Naive thymus-derived CD4-positive, alpha-beta T cell (primary cell): ENCODE measurements at regions not wholly inside any gene's neighbourhood (a gene's known extent, or its start where the extent isn't known, plus 50 kb on each side); places are given as distances from the start of the nearest gene placed in this dataset.
A peak's percentile ranks its signal among the peaks of the same experiment; 100 is the strongest.
"Not testable (repeated sequence)": the region's sequence is repeated elsewhere in the genome, so short reads cannot be mapped to it uniquely, and the experiment has no call there.

Experiments
- ATAC-seq: fragments of 150-1000 bp; cut with Tn5 transposase; 2 replicates; pipeline ENCODE4 v1.10.0; 2021; ENCODE audit warnings: mild to moderate bottlenecking, moderate library complexity
- CTCF ChIA-PET: fragments of 350-600 bp; sonication (Branson Sonifier 250); formaldehyde crosslinking; loops from one replicate; lab custom pipeline; 2021; ENCODE audit warnings: antibody characterized with exemption; lab: Charles Lee
- POLR2A ChIA-PET: fragments of 350-600 bp; sonication (Branson Sonifier 250); formaldehyde crosslinking; loops from one replicate; lab custom pipeline; 2021; ENCODE audit warnings: antibody characterized with exemption, inconsistent platforms; lab: Charles Lee
- DNase-seq, 9 donors: peaks; one replicate each; pipeline versions ENCODE4 v3.0.0 to v3.0.0-alpha.2; 2020 to 2022; ENCODE audit warnings: mixed read lengths in 1 of 9
- H3K27ac ChIP-seq: one replicate; pipeline ENCODE4 v1.7.0; 2013; ENCODE audit warnings: mild to moderate bottlenecking, low read depth, low read length, moderate library complexity
- H3K27me3 ChIP-seq, 2 donors: one replicate each; pipeline ENCODE4 v1.7.0; 2013; ENCODE audit warnings: low read length in 2 of 2, mild to moderate bottlenecking in 2 of 2, moderate library complexity in 2 of 2; ENCODE audit not compliant: control insufficient read depth in 2 of 2, insufficient read depth in 2 of 2
- H3K36me3 ChIP-seq, 3 experiments: 1 replicate in 2 of 3; 2 replicates in 1 of 3; pipeline ENCODE4 v1.7.0; 2013; ENCODE audit warnings: low read length in 3 of 3, mild to moderate bottlenecking in 3 of 3, moderate library complexity in 1 of 3; ENCODE audit not compliant: insufficient read depth in 3 of 3, control insufficient read depth in 2 of 3
- H3K4me1 ChIP-seq, 2 donors: one replicate each; pipeline ENCODE4 v1.7.0; 2013; ENCODE audit warnings: low read length in 2 of 2, mild to moderate bottlenecking in 2 of 2, moderate library complexity in 1 of 2; ENCODE audit not compliant: control insufficient read depth in 2 of 2, insufficient read depth in 2 of 2
- H3K4me3 ChIP-seq: 2 replicates; pipeline ENCODE4 v1.7.0; 2013; ENCODE audit warnings: mild to moderate bottlenecking, low read length
- H3K9me3 ChIP-seq, 3 experiments: 1 replicate in 2 of 3; 2 replicates in 1 of 3; pipeline ENCODE4 v1.7.0; 2013; ENCODE audit warnings: low read length in 3 of 3; ENCODE audit not compliant: control insufficient read depth in 2 of 3
- H3K27ac Mint-ChIP-seq, 9 donors: one replicate each; pipeline ENCODE4 v1.8.0; 2020 to 2022; ENCODE audit warnings: mixed read lengths in 9 of 9, mild to moderate bottlenecking in 8 of 9, moderate library complexity in 5 of 9, inconsistent platforms in 2 of 9
- H3K27me3 Mint-ChIP-seq, 5 donors: one replicate each; pipeline ENCODE4 v1.8.0; 2021 to 2022; ENCODE audit warnings: mixed read lengths in 5 of 5, mild to moderate bottlenecking in 1 of 5
- H3K36me3 Mint-ChIP-seq, 5 donors: one replicate each; pipeline ENCODE4 v1.8.0; 2020 to 2022; ENCODE audit warnings: mixed read lengths in 5 of 5, mild to moderate bottlenecking in 3 of 5, inconsistent platforms in 1 of 5
- H3K4me1 Mint-ChIP-seq, 7 donors: one replicate each; pipeline ENCODE4 v1.8.0; 2020 to 2022; ENCODE audit warnings: mixed read lengths in 7 of 7, mild to moderate bottlenecking in 3 of 7, inconsistent platforms in 1 of 7
- H3K4me3 Mint-ChIP-seq, 10 donors: one replicate each; pipeline ENCODE4 v1.8.0; 2020 to 2022; ENCODE audit warnings: mild to moderate bottlenecking in 10 of 10, mixed read lengths in 10 of 10, moderate library complexity in 6 of 10, inconsistent platforms in 2 of 10
- H3K9me3 Mint-ChIP-seq, 11 donors: one replicate each; pipeline ENCODE4 v1.8.0; 2020 to 2022; ENCODE audit warnings: mixed read lengths in 11 of 11, mild to moderate bottlenecking in 4 of 11, inconsistent platforms in 1 of 11, moderate library complexity in 1 of 11
- intact Hi-C, 2 donors: fragments of 100-400 bp; cut with micrococcal nuclease; formaldehyde crosslinking; loops; one replicate each; pipeline ENCODE4 v1.15.1; 2023

DNA sequence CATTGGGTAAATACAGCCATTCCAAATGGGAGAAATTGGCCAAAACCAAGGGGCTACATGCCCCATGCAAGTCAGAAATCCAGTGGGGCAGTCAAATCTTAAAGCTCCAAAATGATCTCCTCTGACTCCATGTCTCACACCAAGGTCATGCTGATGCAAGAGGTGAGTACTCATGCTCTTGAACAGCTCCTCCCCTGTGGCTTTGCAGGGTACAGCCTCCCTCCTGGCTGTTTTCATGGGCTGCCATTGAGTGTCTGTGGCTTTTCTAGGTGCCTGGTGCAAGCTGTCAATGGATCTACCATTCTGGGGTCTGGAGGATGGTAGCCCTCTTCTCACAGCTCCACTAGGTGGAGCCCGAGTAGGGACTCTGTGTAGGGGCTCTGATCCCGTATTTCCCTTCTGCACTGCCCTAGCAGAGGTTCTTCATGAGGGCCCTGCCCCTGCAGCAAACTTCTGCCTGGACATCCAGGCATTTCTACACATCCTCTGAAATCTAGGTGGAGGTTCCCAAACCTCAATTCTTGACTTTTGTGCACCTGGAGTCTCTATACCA is 135.7 kb upstream of the TSHZ3 start:
- H3K36me3 ChIP-seq, H3K4me1 Mint-ChIP-seq, ATAC-seq, H3K27ac ChIP-seq, DNase-seq, intact Hi-C loops, H3K27me3 ChIP-seq, H3K9me3 ChIP-seq, H3K4me3 Mint-ChIP-seq, H3K4me1 ChIP-seq, H3K4me3 ChIP-seq, POLR2A ChIA-PET, CTCF ChIA-PET, H3K27ac Mint-ChIP-seq: not testable (repeated sequence)
- H3K9me3 Mint-ChIP-seq: peaks cover 4 to 52% (median 15%) of the 10 kb centered on the region in 11 donors
- H3K27me3 Mint-ChIP-seq: peaks cover 0 to 23% (median 5%) of the 10 kb centered on the region in 5 donors
- peaks cover 0 to 15% (median 1%) of the 10 kb centered on the region in 5 donors for H3K36me3 Mint-ChIP-seq

DNA sequence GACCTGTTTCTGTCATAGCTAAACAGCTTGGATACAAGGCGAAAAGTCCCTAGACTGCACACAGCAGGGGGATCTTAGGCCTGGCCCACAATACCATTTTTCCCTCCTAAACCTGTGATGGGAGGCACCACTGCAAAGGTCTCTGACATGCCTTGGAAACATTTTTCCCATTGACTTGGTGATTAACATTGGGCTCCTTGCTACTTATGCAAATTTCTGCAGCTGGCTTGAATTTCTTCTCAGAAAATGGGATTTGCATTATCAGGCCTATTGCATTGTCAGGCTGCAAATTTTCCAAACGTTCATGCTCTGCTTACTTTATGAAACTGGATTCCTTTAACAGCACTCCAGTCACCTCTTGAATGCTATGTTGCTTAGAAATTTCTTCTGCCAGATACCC is 136.2 kb upstream of the TSHZ3 start:
- POLR2A ChIA-PET: no interaction called here
- Histone ChIP-seq H3K4me3 (no peak overlapping the region), H3K4me1 (no peaks in the 10 kb centered on the region), H3K9me3 (no peaks in the 10 kb centered on the region), H3K27me3 (no peaks in the 10 kb centered on the region), H3K36me3 (no peaks in the 10 kb centered on the region), H3K27ac (no peak overlapping the region)
- intact Hi-C loops: no loop called here
- Mint-ChIP-seq H3K9me3 (peaks cover 4 to 52% (median 14%) of the 10 kb centered on the region in 11 donors), H3K27ac (no peak overlapping the region), H3K27me3 (peaks cover 0 to 19% (median under 1%) of the 10 kb centered on the region in 5 donors), H3K4me1 (no peaks in the 10 kb centered on the region), H3K4me3 (no peak overlapping the region), H3K36me3 (peaks cover 0 to 15% (median 1%) of the 10 kb centered on the region in 5 donors)
- DNase-seq (no peak), ATAC-seq (no peak)
- CTCF ChIA-PET: no interaction called here

DNA sequence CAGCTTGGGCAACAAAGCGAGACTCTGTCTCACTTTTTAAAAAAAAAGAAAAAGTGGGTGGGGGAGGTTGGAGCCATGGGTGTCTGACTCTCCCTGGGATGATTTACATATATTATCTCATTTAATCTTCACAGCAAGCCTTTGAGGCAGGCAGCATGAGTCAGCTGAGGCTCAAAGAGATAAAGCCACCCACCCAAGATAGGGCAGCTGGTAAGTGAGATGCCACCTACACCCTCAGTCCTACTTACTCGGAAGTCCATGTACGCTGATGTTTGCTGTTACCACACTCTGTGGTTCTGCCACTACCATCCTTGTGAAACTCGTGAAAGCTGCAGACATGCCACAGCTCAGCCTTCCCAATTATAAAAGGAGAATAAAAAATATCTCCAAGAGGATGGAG is 142.0 kb upstream of the TSHZ3 start:
- ChIA-PET CTCF (no interaction called here), POLR2A (no interaction called here)
- Histone ChIP-seq H3K36me3 (no peaks in the 10 kb centered on the region), H3K27me3 (no peaks in the 10 kb centered on the region), H3K9me3 (no peaks in the 10 kb centered on the region), H3K4me3 (no peak overlapping the region), H3K27ac (no peak overlapping the region), H3K4me1 (no peaks in the 10 kb centered on the region)
- ATAC-seq (peak; percentile 61), DNase-seq (no peak)
- H3K4me3 Mint-ChIP-seq: no peak overlapping the region
- intact Hi-C loops: no loop called here
- H3K27ac Mint-ChIP-seq: no peak overlapping the region
- no peaks in the 10 kb centered on the region for H3K4me1 Mint-ChIP-seq
- H3K27me3 Mint-ChIP-seq: peaks cover 0 to 6% (median 0%) of the 10 kb centered on the region in 5 donors
- peaks cover 0 to 1% (median 0%) of the 10 kb centered on the region in 5 donors for H3K36me3 Mint-ChIP-seq
- H3K9me3 Mint-ChIP-seq: peaks cover 0 to 14% (median 3%) of the 10 kb centered on the region in 11 donors

DNA sequence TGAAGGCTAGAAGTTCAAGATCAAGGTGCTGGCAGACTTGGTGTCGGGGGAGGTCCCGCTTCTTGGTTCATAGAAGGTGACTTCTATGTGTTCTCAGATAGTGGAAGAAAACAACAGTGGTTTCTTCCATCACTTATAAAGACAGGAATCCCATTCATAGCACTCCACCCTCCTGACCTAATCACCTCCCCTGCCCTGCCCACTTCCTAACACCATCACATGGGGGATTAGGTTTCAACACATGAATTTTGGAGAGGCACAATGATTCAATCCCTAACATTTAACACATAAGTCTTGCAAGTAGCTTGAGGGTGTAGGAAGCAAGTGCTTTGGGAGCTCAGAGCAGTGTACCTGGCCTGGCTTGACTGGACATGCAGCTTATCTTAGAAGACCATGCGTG is 142.8 kb upstream of the TSHZ3 start:
- Mint-ChIP-seq H3K27me3 (peaks cover 0 to 10% (median 0%) of the 10 kb centered on the region in 5 donors), H3K4me3 (no peak overlapping the region), H3K27ac (no peak overlapping the region), H3K36me3 (no peaks in the 10 kb centered on the region), H3K9me3 (peaks cover 0 to 10% (median 1%) of the 10 kb centered on the region in 11 donors), H3K4me1 (no peaks in the 10 kb centered on the region)
- no peak overlapping the region for H3K4me3 ChIP-seq
- no peaks in the 10 kb centered on the region for H3K4me1 ChIP-seq
- CTCF ChIA-PET: no interaction called here
- intact Hi-C loops: no loop called here
- no peak for DNase-seq
- no peaks in the 10 kb centered on the region for H3K36me3 ChIP-seq
- no peaks in the 10 kb centered on the region for H3K9me3 ChIP-seq
- no peak for ATAC-seq
- no peaks in the 10 kb centered on the region for H3K27me3 ChIP-seq
- no peak overlapping the region for H3K27ac ChIP-seq
- POLR2A ChIA-PET: no interaction called here

DNA sequence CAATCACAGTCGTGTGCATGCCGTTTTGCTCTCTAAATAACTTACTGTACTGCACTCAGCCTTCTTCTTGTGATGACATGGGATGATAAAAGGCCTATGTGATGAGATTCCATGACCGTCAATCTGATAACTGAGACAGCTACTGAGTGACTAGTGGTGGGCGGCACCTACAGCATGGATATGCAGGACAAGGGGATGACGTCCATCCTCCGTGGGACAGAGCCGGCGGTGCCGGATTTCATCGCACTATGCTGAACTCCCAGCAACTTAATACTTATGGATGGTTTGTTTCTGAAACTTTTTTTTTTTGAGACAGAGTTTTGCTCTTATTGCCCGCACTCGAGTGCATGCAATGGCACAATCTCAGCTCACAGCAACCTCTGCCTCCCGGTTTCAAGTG is 146.8 kb upstream of the TSHZ3 start:
- CTCF ChIA-PET: no interaction called here
- no peak overlapping the region for H3K4me3 Mint-ChIP-seq
- peaks cover 0 to 3% (median 0%) of the 10 kb centered on the region in 11 donors for H3K9me3 Mint-ChIP-seq
- H3K36me3 Mint-ChIP-seq: no peaks in the 10 kb centered on the region
- intact Hi-C loops: no loop called here
- H3K27me3 ChIP-seq: no peaks in the 10 kb centered on the region
- H3K36me3 ChIP-seq: no peaks in the 10 kb centered on the region
- POLR2A ChIA-PET: no interaction called here
- no peak overlapping the region for H3K27ac Mint-ChIP-seq
- no peak overlapping the region for H3K4me3 ChIP-seq
- H3K4me1 ChIP-seq: no peaks in the 10 kb centered on the region
- H3K9me3 ChIP-seq: no peaks in the 10 kb centered on the region
- H3K4me1 Mint-ChIP-seq: no peaks in the 10 kb centered on the region
- no peak for DNase-seq
- H3K27me3 Mint-ChIP-seq: peaks cover 0 to 20% (median 6%) of the 10 kb centered on the region in 5 donors
- H3K27ac ChIP-seq: no peak overlapping the region
- no peak for ATAC-seq

DNA sequence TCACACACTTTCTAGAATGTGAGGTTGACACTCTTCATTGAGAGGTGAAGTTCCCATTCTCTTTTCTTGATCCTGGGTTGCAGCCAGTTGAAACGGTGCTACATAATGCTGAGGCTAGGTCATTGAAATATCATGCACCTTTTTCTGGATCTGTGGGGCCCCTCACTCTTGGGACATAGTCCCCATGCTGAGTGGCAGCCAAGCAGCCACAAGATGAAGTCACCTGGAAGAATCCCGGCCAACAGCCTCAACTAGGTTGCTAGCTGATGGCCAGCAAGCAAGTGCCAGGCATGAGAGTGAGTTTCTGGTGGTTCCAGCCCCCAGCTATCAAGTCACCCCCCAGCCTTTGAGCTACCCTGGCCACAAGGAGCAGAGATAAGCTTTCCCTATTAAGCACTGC is 148.5 kb upstream of the TSHZ3 start:
- POLR2A ChIA-PET: no interaction called here
- H3K36me3 Mint-ChIP-seq: no peaks in the 10 kb centered on the region

DNA sequence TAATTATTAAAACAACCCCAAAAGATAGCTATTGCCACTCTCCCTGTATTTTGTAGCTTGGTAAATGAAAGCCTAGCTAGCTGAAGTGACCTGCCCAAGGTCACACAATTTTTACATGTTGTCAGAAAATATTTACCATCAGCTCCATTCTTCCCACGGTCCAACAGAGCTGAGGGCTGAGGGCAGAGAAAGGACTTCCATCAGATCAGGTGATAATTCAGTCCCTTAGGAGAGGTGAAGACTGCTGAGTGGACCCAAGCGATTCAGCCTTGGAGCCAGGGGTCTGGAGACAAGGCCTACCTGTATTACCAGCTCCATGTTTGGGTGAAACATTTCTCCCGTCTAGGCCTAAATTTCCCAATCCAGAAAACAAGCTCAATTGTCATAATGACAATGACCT is 149.5 kb upstream of the TSHZ3 start:
- Mint-ChIP-seq H3K27me3 (peaks cover 0 to 32% (median 9%) of the 10 kb centered on the region in 5 donors), H3K9me3 (peaks cover 0 to 3% (median 0%) of the 10 kb centered on the region in 11 donors), H3K27ac (no peak overlapping the region), H3K36me3 (no peaks in the 10 kb centered on the region), H3K4me1 (peaks cover 0 to 2% (median 0%) of the 10 kb centered on the region in 7 donors), H3K4me3 (no peak overlapping the region)
- no peaks in the 10 kb centered on the region for H3K4me1 ChIP-seq
- ATAC-seq (no peak), DNase-seq (no peak)
- H3K36me3 ChIP-seq: no peaks in the 10 kb centered on the region
- H3K27ac ChIP-seq: no peak overlapping the region
- H3K27me3 ChIP-seq: no peaks in the 10 kb centered on the region
- ChIA-PET POLR2A (no interaction called here), CTCF (no interaction called here)
- H3K4me3 ChIP-seq: no peak overlapping the region
- intact Hi-C loops: no loop called here
- no peaks in the 10 kb centered on the region for H3K9me3 ChIP-seq

More for the DNA sequence above, 148.5 kb upstream of the TSHZ3 start:
- CTCF ChIA-PET: no interaction called here
- intact Hi-C loops: no loop called here
- Histone ChIP-seq H3K4me1 (no peaks in the 10 kb centered on the region), H3K27ac (no peak overlapping the region), H3K27me3 (no peaks in the 10 kb centered on the region), H3K4me3 (no peak overlapping the region), H3K9me3 (no peaks in the 10 kb centered on the region), H3K36me3 (no peaks in the 10 kb centered on the region)
- no peak for DNase-seq
- no peak overlapping the region for H3K4me3 Mint-ChIP-seq
- H3K4me1 Mint-ChIP-seq: peaks cover 0 to 2% (median 0%) of the 10 kb centered on the region in 7 donors
- H3K27me3 Mint-ChIP-seq: peaks cover 0 to 26% (median 9%) of the 10 kb centered on the region in 5 donors
- no peak for ATAC-seq
- peaks cover 0 to 3% (median 0%) of the 10 kb centered on the region in 11 donors for H3K9me3 Mint-ChIP-seq
- no peak overlapping the region for H3K27ac Mint-ChIP-seq
